IMR-90 (cell line): ENCODE measurements at regions not wholly inside any gene's neighbourhood (a gene's known extent, or its start where the extent isn't known, plus 50 kb on each side); places are given as distances from the start of the nearest gene placed in this dataset.

Experiments
- ATAC-seq: fragments of 200-7000 bp; cut with Tn5 transposase; 2 replicates; pipeline ENCODE4 v1.9.1; 2020; ENCODE audit warnings: low read depth, mild to moderate bottlenecking, moderate library complexity
- BruUV-seq: library from RNA; stranded (reverse); fragments of 400-500 nt; replicated peaks from 2 replicates; lab custom pipeline; 2021; lab: Mats Ljungman, UMichigan
- CTCF ChIA-PET: fragments of 300-600 bp; formaldehyde crosslinking; extraction: SDS; loops from one replicate; lab custom pipeline; 2021; ENCODE audit warnings: antibody characterized with exemption; lab: Yijun Ruan, JAX
- POLR2A ChIA-PET: fragments of 300-600 bp; sonication (Branson Sonifier 250); formaldehyde crosslinking; loops from one replicate; lab custom pipeline; 2022; ENCODE audit warnings: antibody characterized with exemption; ENCODE audit not compliant: unreplicated experiment; lab: Charles Lee
- DNase-seq: peaks from one replicate; pipeline ENCODE4 v3.0.0; 2013
- H2AFZ ChIP-seq: replicated peaks from 2 replicates; pipeline ENCODE3; 2013; ENCODE audit warnings: low read length, mild to moderate bottlenecking; ENCODE audit not compliant: poor library complexity
- H2AK5ac ChIP-seq: 2 replicates; pipeline ENCODE4 v1.6.1; 2013; ENCODE audit warnings: low read depth, low read length, inconsistent platforms
- H2AK9ac ChIP-seq: replicated peaks from 2 replicates; pipeline ENCODE3; 2013; ENCODE audit warnings: mild to moderate bottlenecking, low read depth, low read length, moderate library complexity; ENCODE audit not compliant: poor library complexity
- H2BK120ac ChIP-seq: 2 replicates; pipeline ENCODE4 v1.6.1; 2013; ENCODE audit warnings: low read depth, low read length, inconsistent platforms
- H2BK15ac ChIP-seq: 3 replicates; pipeline ENCODE4 v1.6.1; 2013; ENCODE audit warnings: low read depth, low read length, inconsistent platforms
- H2BK20ac ChIP-seq: 2 replicates; pipeline ENCODE4 v1.6.1; 2013; ENCODE audit warnings: low read depth, mild to moderate bottlenecking, inconsistent platforms, low read length, moderate library complexity
- H2BK5ac ChIP-seq: 2 replicates; pipeline ENCODE4 v1.6.1; 2013; ENCODE audit warnings: mild to moderate bottlenecking, low read depth, low read length, inconsistent platforms; ENCODE audit not compliant: poor library complexity, severe bottlenecking
- H3K14ac ChIP-seq: replicated peaks from 2 replicates; pipeline ENCODE4 v1.6.1; 2013; ENCODE audit warnings: low read depth, low read length, inconsistent platforms
- H3K18ac ChIP-seq: 2 replicates; pipeline ENCODE4 v1.6.1; 2013; ENCODE audit warnings: low read depth, low read length, control low read depth
- H3K23ac ChIP-seq: 2 replicates; pipeline ENCODE4 v1.6.1; 2013; ENCODE audit warnings: low read depth, low read length, inconsistent platforms
- H3K27ac ChIP-seq: 2 replicates; pipeline ENCODE4 v1.5.1; 2013; ENCODE audit warnings: mild to moderate bottlenecking, control low read depth, low read length; ENCODE audit not compliant: insufficient read depth
- H3K27me3 ChIP-seq: 2 replicates; pipeline ENCODE4 v1.6.1; 2013; ENCODE audit warnings: low read length; ENCODE audit not compliant: control insufficient read depth, insufficient read depth
- H3K36me3 ChIP-seq: 2 replicates; pipeline ENCODE4 v1.6.1; 2013; ENCODE audit warnings: low read length, mixed read lengths; ENCODE audit not compliant: control insufficient read depth, insufficient read depth
- H3K4ac ChIP-seq: 2 replicates; pipeline ENCODE4 v1.6.1; 2013; ENCODE audit warnings: low read depth, low read length, inconsistent platforms
- H3K4me1 ChIP-seq: 2 replicates; pipeline ENCODE4 v1.6.1; 2013; ENCODE audit warnings: low read length, mixed read lengths; ENCODE audit not compliant: control insufficient read depth, insufficient read depth
- H3K4me2 ChIP-seq: 2 replicates; pipeline ENCODE4 v1.6.1; 2013; ENCODE audit warnings: low read depth, mild to moderate bottlenecking, control low read depth, low read length, moderate library complexity
- H3K4me3 ChIP-seq: 2 replicates; pipeline ENCODE4 v1.5.1; 2013; ENCODE audit warnings: low read depth, mild to moderate bottlenecking, control low read depth, low read length, moderate library complexity; ENCODE audit not compliant: insufficient read depth
- H3K56ac ChIP-seq: 2 replicates; pipeline ENCODE4 v1.6.1; 2013; ENCODE audit warnings: low read length, inconsistent platforms; ENCODE audit not compliant: insufficient read depth; ENCODE audit errors: extremely low read depth
- H3K79me1 ChIP-seq, 2 experiments: 2 replicates each; pipeline ENCODE4 v1.6.1; 2013; ENCODE audit warnings: low read length in 2 of 2, inconsistent platforms in 1 of 2, low read depth in 1 of 2
- H3K9ac ChIP-seq: 2 replicates; pipeline ENCODE4 v1.6.1; 2013; ENCODE audit warnings: low read depth, low read length, control low read depth
- H3K9me1 ChIP-seq: 2 replicates; pipeline ENCODE4 v1.6.1; 2013; ENCODE audit warnings: low read length, inconsistent platforms; ENCODE audit not compliant: insufficient read depth
- H3K9me3 ChIP-seq: 2 replicates; pipeline ENCODE4 v1.6.1; 2013; ENCODE audit warnings: low read length; ENCODE audit not compliant: control insufficient read depth, insufficient read depth
- H4K20me1 ChIP-seq: 2 replicates; pipeline ENCODE4 v1.6.1; 2013; ENCODE audit warnings: low read length, inconsistent platforms; ENCODE audit not compliant: insufficient read depth
- H4K5ac ChIP-seq: 2 replicates; pipeline ENCODE4 v1.6.1; 2013; ENCODE audit warnings: mild to moderate bottlenecking, low read depth, low read length, control low read depth
- H4K8ac ChIP-seq, 2 experiments: 2 replicates each; pipeline ENCODE4 v1.6.1; 2013; ENCODE audit warnings: low read depth in 2 of 2, low read length in 2 of 2, control low read depth in 1 of 2, inconsistent platforms in 1 of 2
- H4K91ac ChIP-seq: 2 replicates; pipeline ENCODE4 v1.6.1; 2013; ENCODE audit warnings: low read depth, low read length, inconsistent platforms; ENCODE audit not compliant: insufficient read depth
- BHLHE40 ChIP-seq: fragments of 150-350 bp; IDR thresholded peaks from 2 replicates; pipeline ENCODE4 v1.6.1; 2016; ENCODE audit warnings: mild to moderate bottlenecking, low read depth, low read length
- CEBPB ChIP-seq: IDR thresholded peaks from 2 replicates; pipeline ENCODE4 v1.6.1; 2012; ENCODE audit warnings: low read depth, low read length, improper control_type of control experiment
- CHD1 ChIP-seq: IDR thresholded peaks from 2 replicates; pipeline ENCODE4 v1.6.1; 2012; ENCODE audit warnings: low read depth, low read length, improper control_type of control experiment
- MXI1 ChIP-seq: IDR thresholded peaks from 2 replicates; pipeline ENCODE4 v1.6.1; 2012; ENCODE audit warnings: low read depth, mild to moderate bottlenecking, low read length, moderate library complexity, borderline replicate concordance
- RCOR1 ChIP-seq: IDR thresholded peaks from 2 replicates; pipeline ENCODE4 v1.6.1; 2012; ENCODE audit warnings: mild to moderate bottlenecking, low read length, improper control_type of control experiment; ENCODE audit not compliant: insufficient replicate concordance
- RFX5 ChIP-seq: IDR thresholded peaks from 2 replicates; pipeline ENCODE4 v1.8.0; 2012; ENCODE audit warnings: low read depth, mild to moderate bottlenecking, low read length, moderate library complexity
- SMC3 ChIP-seq: fragments of 150-350 bp; IDR thresholded peaks from 2 replicates; pipeline ENCODE4 v1.6.1; 2016; ENCODE audit warnings: low read depth, mild to moderate bottlenecking, antibody characterized with exemption, low read length, moderate library complexity
- USF2 ChIP-seq: fragments of 150-350 bp; IDR thresholded peaks from 2 replicates; pipeline ENCODE4 v1.6.1; 2017; ENCODE audit warnings: mild to moderate bottlenecking, antibody characterized with exemption, low read length, low read depth
- WGBS, 2 experiments: methylation state at CpG; one replicate each; pipeline versions ENCODE4 v1.1.5 to v1.1.7; 2013; ENCODE audit warnings: missing lambda C conversion rate in 2 of 2; ENCODE audit not compliant: insufficient read length in 1 of 2; ENCODE audit errors: extremely low coverage in 2 of 2; 5-methylcytosine and 5-hydroxymethylcytosine counted together
- dilution Hi-C: fragments of 300-500 bp; cut with HindIII; formaldehyde crosslinking; loops from one replicate; pipeline ENCODE4 v1.14.3; 2018; ENCODE audit warnings: low sequenced_read_pairs; ENCODE audit not compliant: unreplicated experiment
- in situ Hi-C: fragments of 300-500 bp; cut with MboI; formaldehyde crosslinking; loops from 3 replicates; pipeline ENCODE4 v1.14.3; 2019; ENCODE audit warnings: low sequenced_read_pairs, inconsistent platforms, mixed read lengths
- intact Hi-C: fragments of 100-400 bp; cut with micrococcal nuclease; formaldehyde crosslinking; loops from 2 replicates; pipeline ENCODE4 v1.10.0; 2022

GRCh38 chr6:159440349-159440748 lies 252.7 kb downstream of the SOD2 start:
- no peaks in the 10 kb centered on the region for H3K9me1 ChIP-seq
- no peak overlapping the region for H3K4me3 ChIP-seq
- DNase-seq (no peak), ATAC-seq (no peak)
- no peaks in the 10 kb centered on the region for H3K4me1 ChIP-seq
- no peak overlapping the region for H2AK9ac ChIP-seq
- no TSS peak for BruUV-seq
- H3K14ac ChIP-seq: no peak overlapping the region
- H4K20me1 ChIP-seq: no peaks in the 10 kb centered on the region
- H3K9me3 ChIP-seq: peaks cover 4% of the 10 kb centered on the region; the same call in 1 of the 2 replicates
- no peak overlapping the region for H4K91ac ChIP-seq
- no peak overlapping the region for H2AFZ ChIP-seq
- H3K56ac ChIP-seq: no peak overlapping the region
- H2BK120ac ChIP-seq: no peak overlapping the region
- intact Hi-C loops: no loop called here
- no peak for TF ChIP-seq RCOR1
- TF ChIP-seq RFX5: no peak
- no peak for TF ChIP-seq SMC3
- TF ChIP-seq USF2: no peak
- TF ChIP-seq BHLHE40: no peak
- TF ChIP-seq MXI1: no peak
- TF ChIP-seq CEBPB: no peak
- TF ChIP-seq CHD1: no peak
- H4K8ac ChIP-seq: no peak overlapping the region
- in situ Hi-C loops: no loop called here
- no peak overlapping the region for H2BK5ac ChIP-seq
- no peak overlapping the region for H3K18ac ChIP-seq
- H3K27ac ChIP-seq: no peak overlapping the region
- no peaks in the 10 kb centered on the region for H3K27me3 ChIP-seq
- WGBS, 2 experiments: no CpG with 5 or more reads among the region's 4 CpGs
- H3K79me1 ChIP-seq: no peaks in the 10 kb centered on the region
- H3K4me2 ChIP-seq: no peak overlapping the region
- dilution Hi-C loops: no loop called here
- H2AK5ac ChIP-seq: no peak overlapping the region
- no peak overlapping the region for H2BK20ac ChIP-seq
- H3K36me3 ChIP-seq: no peaks in the 10 kb centered on the region
- ChIA-PET CTCF (no interaction called here), POLR2A (no interaction called here)
- no peak overlapping the region for H3K9ac ChIP-seq
- no peak overlapping the region for H3K23ac ChIP-seq
- no peak overlapping the region for H3K4ac ChIP-seq
- H2BK15ac ChIP-seq: no peak overlapping the region
- H4K5ac ChIP-seq: no peak overlapping the region
